Stimulated activated naive CD8-positive, alpha-beta T cell treated with anti-CD3 and anti-CD28 coated beads, Interleukin-15, amount 100 ng/mL, for 72 hours (primary cell): ENCODE measurements at regions not wholly inside any gene's neighbourhood (a gene's known extent, or its start where the extent isn't known, plus 50 kb on each side); places are given as distances from the start of the nearest gene placed in this dataset.

Experiments
- ATAC-seq: fragments of 150-1000 bp; cut with Tn5 transposase; 2 replicates; pipeline ENCODE4 v1.10.0; 2021; ENCODE audit warnings: mild to moderate bottlenecking, moderate library complexity
- DNase-seq, 2 donors: peaks; one replicate each; pipeline ENCODE4 v3.0.0; 2021 to 2022
- H3K27ac Mint-ChIP-seq, 2 donors: one replicate each; pipeline ENCODE4 v1.8.0; 2022; ENCODE audit warnings: mild to moderate bottlenecking in 2 of 2, mixed read lengths in 2 of 2, moderate library complexity in 2 of 2
- H3K27me3 Mint-ChIP-seq: one replicate; pipeline ENCODE4 v1.8.0; 2022; ENCODE audit warnings: mixed read lengths
- H3K4me1 Mint-ChIP-seq: one replicate; pipeline ENCODE4 v1.8.0; 2022; ENCODE audit warnings: mild to moderate bottlenecking, mixed read lengths
- H3K4me3 Mint-ChIP-seq, 2 donors: one replicate each; pipeline ENCODE4 v1.8.0; 2022; ENCODE audit warnings: mild to moderate bottlenecking in 2 of 2, mixed read lengths in 2 of 2, moderate library complexity in 1 of 2
- H3K9me3 Mint-ChIP-seq, 2 donors: one replicate each; pipeline ENCODE4 v1.8.0; 2022; ENCODE audit warnings: mixed read lengths in 2 of 2

DNA sequence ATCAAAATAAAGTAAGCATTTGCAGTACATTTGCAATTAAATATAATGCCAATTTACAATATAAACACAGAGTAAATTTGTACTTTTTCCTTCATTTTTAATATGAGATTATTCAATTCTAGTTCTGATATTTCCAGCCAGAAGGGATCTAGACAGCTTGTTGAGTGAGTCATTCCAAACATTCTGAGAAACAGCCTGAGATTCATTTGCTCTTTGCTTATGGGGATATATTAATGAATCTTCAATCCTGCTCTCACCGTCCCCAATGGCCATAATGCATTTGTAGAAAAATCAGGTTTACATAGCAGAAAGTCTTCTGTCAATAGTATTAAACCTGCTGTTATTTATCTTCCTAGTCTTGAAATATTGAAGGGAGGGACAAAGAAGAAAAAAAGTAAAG, 554.2 kb downstream of the TUSC7 start:
- DNase-seq = no peak
- ATAC-seq = no peak
- Mint-ChIP-seq H3K27me3 (no peaks in the 10 kb centered on the region), H3K27ac (no peak overlapping the region), H3K4me3 (no peak overlapping the region), H3K9me3 (peaks cover 0 to 17% of the 10 kb centered on the region in 2 donors), H3K4me1 (no peaks in the 10 kb centered on the region)

- no peaks in the 10 kb centered on the region for H3K27me3 Mint-ChIP-seq
- no peak overlapping the region for H3K4me3 Mint-ChIP-seq
- H3K27ac Mint-ChIP-seq = no peak overlapping the region
- peaks cover 0 to 17% of the 10 kb centered on the region in 2 donors for H3K9me3 Mint-ChIP-seq
- ATAC-seq (no peak), DNase-seq (no peak)
- H3K4me1 Mint-ChIP-seq = no peaks in the 10 kb centered on the region
These were observed 554.8 kb downstream of the TUSC7 start for GRCh38 chr3:117264204-117264994.

GRCh38 chr3:117266806-117267205, 557.2 kb downstream of the TUSC7 start:
- ATAC-seq = no peak

DNA sequence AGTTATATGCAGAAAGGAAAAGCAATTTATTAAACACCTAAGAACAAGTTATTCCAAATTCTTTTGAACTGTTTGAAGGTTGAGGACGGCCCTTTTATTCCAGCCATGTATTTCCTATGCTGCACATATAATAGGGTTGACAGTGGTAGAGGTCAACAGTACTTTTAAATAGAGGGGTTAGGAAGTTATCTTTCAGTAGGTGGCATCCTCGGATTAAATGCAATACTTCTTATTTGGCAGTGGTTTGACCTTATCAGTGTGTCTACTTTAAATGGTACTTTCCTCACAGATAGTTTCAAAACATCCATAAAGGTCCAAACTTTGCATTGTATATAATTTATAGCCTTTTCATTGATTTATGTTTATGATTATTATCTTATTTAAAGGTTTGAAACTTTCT, 558.7 kb downstream of the TUSC7 start:
- Mint-ChIP-seq H3K4me3 (no peak overlapping the region), H3K9me3 (peaks cover 5 to 10% of the 10 kb centered on the region in 2 donors), H3K27me3 (no peaks in the 10 kb centered on the region), H3K27ac (no peak overlapping the region), H3K4me1 (no peaks in the 10 kb centered on the region)
- ATAC-seq (no peak), DNase-seq (no peak)

More at GRCh38 chr3:117266806-117267205, 557.2 kb downstream of the TUSC7 start:
- Mint-ChIP-seq H3K27me3 (no peaks in the 10 kb centered on the region), H3K4me3 (no peak overlapping the region), H3K4me1 (no peaks in the 10 kb centered on the region), H3K9me3 (peaks cover 5 to 17% of the 10 kb centered on the region in 2 donors), H3K27ac (no peak overlapping the region)
- no peak for DNase-seq

DNA sequence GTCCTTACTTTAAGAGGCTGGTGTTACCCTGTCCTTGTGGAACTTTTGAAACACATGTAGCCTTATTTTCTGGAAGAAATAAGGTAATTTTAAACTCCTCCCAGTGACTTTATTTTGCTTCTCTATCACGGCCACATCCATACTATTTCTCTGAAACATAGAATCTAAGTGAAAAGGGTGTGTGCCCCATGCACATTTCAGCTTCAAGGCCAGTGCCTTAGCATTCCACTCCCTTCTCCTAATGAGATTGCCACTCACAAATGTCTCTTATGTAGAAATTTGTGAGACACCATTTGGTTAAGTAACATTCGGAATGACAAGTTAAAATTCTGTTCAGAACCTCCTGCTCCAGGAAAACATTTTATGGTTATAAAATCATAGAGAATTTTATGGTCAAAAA, 562.7 kb downstream of the TUSC7 start:
- H3K27me3 Mint-ChIP-seq = no peaks in the 10 kb centered on the region
- H3K4me1 Mint-ChIP-seq = no peaks in the 10 kb centered on the region
- H3K4me3 Mint-ChIP-seq = no peak overlapping the region
- DNase-seq = no peak
- peaks cover 0 to 5% of the 10 kb centered on the region in 2 donors for H3K9me3 Mint-ChIP-seq
- no peak overlapping the region for H3K27ac Mint-ChIP-seq
- ATAC-seq = no peak

DNA sequence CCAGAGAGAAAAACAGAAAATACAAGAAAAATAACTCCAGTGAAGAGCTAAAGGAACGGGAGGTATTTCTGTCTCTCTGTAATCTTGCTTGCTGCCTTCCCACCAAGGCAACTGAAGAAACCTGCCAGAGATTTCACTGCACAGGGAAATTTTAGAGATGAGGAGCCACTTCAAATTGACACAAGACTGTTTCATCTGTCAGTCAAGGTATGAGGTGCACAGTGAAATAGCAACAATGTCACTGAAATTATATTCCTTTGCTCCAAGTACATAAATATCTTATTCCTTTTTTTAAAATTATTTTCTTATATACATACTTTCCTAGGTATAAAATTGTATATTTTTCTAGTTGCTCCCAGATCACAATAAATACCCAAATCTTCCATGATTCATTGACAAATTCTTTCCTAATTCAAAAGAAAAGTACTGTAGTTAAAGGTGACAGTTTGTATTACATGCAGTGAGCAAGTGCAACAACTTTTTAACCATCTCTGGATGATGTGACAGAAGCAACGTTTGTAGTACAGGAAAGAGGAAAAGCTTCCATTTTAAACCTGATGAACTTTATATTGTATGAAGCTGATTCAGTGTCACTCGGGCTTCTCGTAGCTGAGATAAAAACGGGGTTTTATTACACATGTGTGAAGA, 563.4 kb downstream of the TUSC7 start:
- no peaks in the 10 kb centered on the region for H3K4me1 Mint-ChIP-seq
- H3K27me3 Mint-ChIP-seq = no peaks in the 10 kb centered on the region
- ATAC-seq (no peak), DNase-seq (no peak)
- no peak overlapping the region for H3K27ac Mint-ChIP-seq
- peaks cover 0 to 5% of the 10 kb centered on the region in 2 donors for H3K9me3 Mint-ChIP-seq
- no peak overlapping the region for H3K4me3 Mint-ChIP-seq

- ATAC-seq (no peak), DNase-seq (no peak)
- Mint-ChIP-seq H3K27ac (no peak overlapping the region), H3K27me3 (no peaks in the 10 kb centered on the region), H3K4me1 (no peaks in the 10 kb centered on the region), H3K4me3 (no peak overlapping the region), H3K9me3 (peaks cover 5 to 7% of the 10 kb centered on the region in 2 donors)
These were observed 568.2 kb downstream of the TUSC7 start for GRCh38 chr3:117277816-117278215.

- H3K27me3 Mint-ChIP-seq = no peaks in the 10 kb centered on the region
- H3K27ac Mint-ChIP-seq = no peak overlapping the region
- peaks cover 5 to 7% of the 10 kb centered on the region in 2 donors for H3K9me3 Mint-ChIP-seq
- ATAC-seq (no peak), DNase-seq (no peak)
- no peak overlapping the region for H3K4me3 Mint-ChIP-seq
- H3K4me1 Mint-ChIP-seq = no peaks in the 10 kb centered on the region
These were observed 569.0 kb downstream of the TUSC7 start for GRCh38 chr3:117278424-117279190.

GRCh38 chr3:117281371-117281770, 571.8 kb downstream of the TUSC7 start:
- Mint-ChIP-seq H3K4me3 (no peak overlapping the region), H3K9me3 (peaks cover 5 to 7% of the 10 kb centered on the region in 2 donors), H3K4me1 (no peaks in the 10 kb centered on the region), H3K27me3 (no peaks in the 10 kb centered on the region), H3K27ac (no peak overlapping the region)
- ATAC-seq (no peak), DNase-seq (no peak)

- Mint-ChIP-seq H3K9me3 (peaks cover 7 to 9% of the 10 kb centered on the region in 2 donors), H3K27me3 (no peaks in the 10 kb centered on the region), H3K4me3 (no peak overlapping the region), H3K27ac (no peak overlapping the region), H3K4me1 (no peaks in the 10 kb centered on the region)
- no peak for DNase-seq
- ATAC-seq = no peak
These were observed 573.0 kb downstream of the TUSC7 start for GRCh38 chr3:117282566-117282965.

DNA sequence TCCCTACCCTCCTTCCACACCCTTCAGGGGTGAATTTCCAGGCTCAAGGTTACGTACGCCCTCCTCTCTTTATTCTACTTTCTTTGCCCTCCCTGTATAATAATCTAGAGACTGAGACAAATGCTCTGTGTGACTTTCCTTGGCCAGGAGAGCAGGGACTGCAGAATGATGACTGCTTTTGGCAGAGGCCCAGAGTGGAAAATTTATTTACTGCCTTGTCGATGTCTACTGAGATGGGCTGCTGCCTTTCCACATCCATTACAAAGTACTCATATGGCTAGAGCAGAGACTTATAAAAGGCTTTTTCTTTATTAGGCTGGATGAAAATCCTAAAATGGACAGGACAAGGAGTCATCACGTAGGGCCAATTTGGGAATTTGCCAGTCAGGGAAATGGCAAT, 576.2 kb downstream of the TUSC7 start:
- DNase-seq (no peak), ATAC-seq (no peak)
- Mint-ChIP-seq H3K27me3 (no peaks in the 10 kb centered on the region), H3K4me1 (no peaks in the 10 kb centered on the region), H3K4me3 (no peak overlapping the region), H3K27ac (peak overlapping the region in 1 of 2 donors; percentile 37), H3K9me3 (peaks cover 7 to 14% of the 10 kb centered on the region in 2 donors)

DNA sequence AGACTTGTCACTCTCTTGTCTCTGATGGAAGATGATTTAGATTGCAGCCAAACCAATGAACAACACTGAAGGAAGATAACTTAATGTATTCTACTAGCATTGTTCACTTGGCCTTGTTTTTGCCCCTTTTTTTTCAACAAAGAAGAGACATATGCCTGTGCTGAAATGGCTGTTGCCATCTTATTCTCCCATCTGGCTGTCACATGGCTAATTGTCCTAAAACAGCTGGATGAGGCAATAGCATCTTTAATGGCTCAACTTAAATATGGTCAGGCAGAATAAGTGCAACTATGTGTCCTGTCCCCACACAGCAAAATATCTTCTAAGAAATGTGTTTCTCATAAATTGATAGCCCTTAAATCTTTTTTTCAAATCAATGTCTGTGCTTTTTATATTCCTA, 576.9 kb downstream of the TUSC7 start:
- Mint-ChIP-seq H3K9me3 (peaks cover 7 to 14% of the 10 kb centered on the region in 2 donors), H3K27ac (no peak overlapping the region), H3K27me3 (no peaks in the 10 kb centered on the region), H3K4me1 (no peaks in the 10 kb centered on the region), H3K4me3 (no peak overlapping the region)
- no peak for ATAC-seq
- no peak for DNase-seq

DNA sequence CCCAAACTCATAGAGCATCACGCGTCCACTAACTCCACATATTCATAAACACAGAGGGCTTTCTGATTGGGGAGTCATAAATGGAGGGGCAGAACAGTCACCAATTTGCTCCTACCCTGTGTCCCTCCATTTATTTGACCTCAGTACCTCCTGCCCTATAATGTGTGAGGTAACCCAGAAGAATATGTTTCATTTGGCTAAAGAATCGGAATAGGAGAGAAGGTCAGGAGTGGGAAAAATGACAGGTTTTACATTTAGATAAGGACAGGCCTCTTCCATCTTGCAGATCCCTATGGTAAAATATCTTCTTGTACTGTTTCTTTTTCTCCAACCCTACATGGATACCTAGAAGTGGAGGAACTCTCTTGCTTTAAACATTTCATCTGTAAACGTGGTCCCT, 578.0 kb downstream of the TUSC7 start:
- ATAC-seq = no peak
- no peak for DNase-seq
- H3K4me1 Mint-ChIP-seq = no peaks in the 10 kb centered on the region

DNA sequence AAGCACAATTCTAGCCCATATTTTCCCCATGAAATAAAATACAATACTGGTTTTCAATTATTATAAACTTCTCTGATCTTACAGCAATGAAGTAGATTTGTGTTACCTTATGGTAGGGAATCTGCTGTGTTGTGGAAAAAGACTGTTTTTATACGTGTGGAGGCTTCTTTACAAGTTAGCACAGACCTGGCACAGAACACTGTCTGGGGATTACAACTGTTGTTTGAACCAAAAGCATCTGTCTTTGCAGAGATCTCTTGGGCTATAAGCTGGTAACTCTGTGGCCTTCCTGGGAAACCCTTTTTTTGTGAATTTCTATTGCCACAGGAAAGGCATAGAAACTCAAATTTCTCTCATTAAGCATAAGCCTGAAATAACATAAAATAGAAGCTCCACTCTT, 581.9 kb downstream of the TUSC7 start:
- Mint-ChIP-seq H3K4me3 (no peak overlapping the region), H3K4me1 (no peaks in the 10 kb centered on the region), H3K9me3 (peaks cover 7 to 19% of the 10 kb centered on the region in 2 donors), H3K27me3 (no peaks in the 10 kb centered on the region), H3K27ac (no peak overlapping the region)
- no peak for ATAC-seq
- DNase-seq = no peak

More for the DNA sequence above, 578.0 kb downstream of the TUSC7 start:
- no peaks in the 10 kb centered on the region for H3K27me3 Mint-ChIP-seq
- no peak overlapping the region for H3K27ac Mint-ChIP-seq
- H3K9me3 Mint-ChIP-seq = peaks cover 7 to 14% of the 10 kb centered on the region in 2 donors
- H3K4me3 Mint-ChIP-seq = no peak overlapping the region

DNA sequence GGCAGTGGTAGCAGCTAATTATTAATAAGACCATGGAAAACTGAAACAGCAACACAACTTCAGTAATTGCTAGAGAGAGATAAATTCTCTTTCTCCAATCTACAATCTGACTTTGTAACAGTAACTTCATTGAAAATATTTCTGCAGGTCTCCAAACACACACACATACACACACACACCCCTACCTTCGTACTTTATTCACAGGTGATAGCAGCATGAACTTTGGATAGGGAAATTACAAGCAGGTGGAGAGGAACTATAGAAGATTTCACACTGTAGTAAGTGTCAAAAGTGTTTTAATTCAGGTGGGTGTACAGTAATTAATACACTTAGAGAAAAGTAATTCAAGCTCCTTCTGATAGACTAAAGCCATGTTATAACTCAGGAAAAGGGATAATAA, 587.5 kb downstream of the TUSC7 start:
- H3K4me1 Mint-ChIP-seq = no peaks in the 10 kb centered on the region
- no peak overlapping the region for H3K4me3 Mint-ChIP-seq
- no peaks in the 10 kb centered on the region for H3K27me3 Mint-ChIP-seq
- ATAC-seq (no peak), DNase-seq (no peak)
- no peak overlapping the region for H3K27ac Mint-ChIP-seq
- peaks cover 6 to 19% of the 10 kb centered on the region in 2 donors for H3K9me3 Mint-ChIP-seq

- ATAC-seq (no peak), DNase-seq (no peak)
- Mint-ChIP-seq H3K4me1 (no peaks in the 10 kb centered on the region), H3K4me3 (no peak overlapping the region), H3K9me3 (peaks cover 6 to 16% of the 10 kb centered on the region in 2 donors), H3K27me3 (no peaks in the 10 kb centered on the region), H3K27ac (no peak overlapping the region)
These were observed 588.0 kb downstream of the TUSC7 start for GRCh38 chr3:117297541-117297940.
